Endodermal cell (in vitro differentiated cells): ENCODE measurements at regions not wholly inside any gene's neighbourhood (a gene's known extent, or its start where the extent isn't known, plus 50 kb on each side); places are given as distances from the start of the nearest gene placed in this dataset.

ENCODE experiments used
- DNase-seq: peaks from one replicate; pipeline ENCODE4 v3.0.0-alpha.2; 2017
- H3K27ac ChIP-seq: 2 replicates; pipeline ENCODE4 v1.5.1; 2013; ENCODE audit warnings: mild to moderate bottlenecking, low read depth, low read length, moderate library complexity
- H3K27me3 ChIP-seq: 2 replicates; pipeline ENCODE4 v1.6.1; 2013; ENCODE audit warnings: mild to moderate bottlenecking, low read length, moderate library complexity; ENCODE audit not compliant: insufficient read depth, control insufficient read depth, poor library complexity, severe bottlenecking
- H3K36me3 ChIP-seq: 2 replicates; pipeline ENCODE4 v1.7.0; 2013; ENCODE audit warnings: mild to moderate bottlenecking, low read length, moderate library complexity; ENCODE audit not compliant: control insufficient read depth, insufficient read depth
- H3K4me1 ChIP-seq: one replicate; pipeline ENCODE4 v1.7.0; 2013; ENCODE audit warnings: low read length; ENCODE audit not compliant: control insufficient read depth, insufficient read depth
- H3K4me3 ChIP-seq: 2 replicates; pipeline ENCODE4 v1.5.1; 2013; ENCODE audit warnings: mild to moderate bottlenecking, low read length, moderate library complexity
- H3K9ac ChIP-seq: 2 replicates; pipeline ENCODE4 v1.6.1; 2013; ENCODE audit warnings: mild to moderate bottlenecking, low read length, moderate library complexity; ENCODE audit not compliant: poor library complexity, severe bottlenecking; ENCODE audit errors: extremely low read depth
- H3K9me3 ChIP-seq: 2 replicates; pipeline ENCODE4 v1.6.1; 2013; ENCODE audit warnings: mild to moderate bottlenecking, low read length, moderate library complexity; ENCODE audit not compliant: control insufficient read depth
- H3K27ac Mint-ChIP-seq: 2 replicates; pipeline ENCODE4 v1.8.0; 2020; ENCODE audit warnings: mixed read lengths
- H3K27me3 Mint-ChIP-seq: 2 replicates; pipeline ENCODE4 v1.8.0; 2021; ENCODE audit warnings: mild to moderate bottlenecking, mixed read lengths; ENCODE audit not compliant: insufficient read depth
- H3K36me3 Mint-ChIP-seq: 2 replicates; pipeline ENCODE4 v1.8.0; 2020; ENCODE audit warnings: low read depth, mixed read lengths
- H3K4me1 Mint-ChIP-seq: 2 replicates; pipeline ENCODE4 v1.8.0; 2020; ENCODE audit warnings: mixed read lengths
- H3K4me3 Mint-ChIP-seq: 2 replicates; pipeline ENCODE4 v1.8.0; 2020; ENCODE audit warnings: mild to moderate bottlenecking, moderate library complexity, mixed read lengths
- H3K9me3 Mint-ChIP-seq: 2 replicates; pipeline ENCODE4 v1.8.0; 2020; ENCODE audit warnings: mild to moderate bottlenecking, mixed read lengths
- CTCF ChIP-seq: fragments of 200-600 bp; sonication (generic); conservative IDR thresholded peaks from 2 replicates; pipeline ENCODE4 v1.5.0; 2021; ENCODE audit warnings: antibody characterized with exemption, mild to moderate bottlenecking
- WGBS, 2 experiments: methylation state at CpG; one replicate each; pipeline versions ENCODE4 v1.1.5 to v1.1.7; 2013; ENCODE audit warnings: missing lambda C conversion rate in 2 of 2, mixed read lengths in 1 of 2; ENCODE audit not compliant: insufficient coverage in 1 of 2, insufficient read length in 1 of 2; 5-methylcytosine and 5-hydroxymethylcytosine counted together

DNA sequence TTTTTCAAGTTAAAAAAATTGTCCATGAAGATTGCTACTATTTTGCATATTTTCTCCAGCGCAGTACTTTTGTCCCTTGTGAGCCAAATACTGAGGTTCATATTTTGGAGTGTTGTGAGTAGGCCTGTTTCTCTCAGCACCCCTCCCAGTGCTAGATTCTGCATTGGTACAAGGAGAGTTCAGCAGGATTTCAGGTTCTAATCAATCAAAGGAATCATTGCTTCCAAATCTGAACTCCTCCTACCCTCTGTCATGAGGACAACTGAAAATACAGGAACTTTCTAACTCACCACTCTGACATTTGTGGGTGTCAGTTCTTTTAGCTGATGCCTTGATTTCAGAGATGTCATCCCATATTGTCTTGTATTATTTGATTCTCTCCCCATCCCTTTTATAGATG, 299.9 kb downstream of the FZD1 start:
- no peak for DNase-seq
- H3K27ac Mint-ChIP-seq, result no peak overlapping the region
- H3K4me3 Mint-ChIP-seq, result no peak overlapping the region
- Histone ChIP-seq H3K27me3 (no peaks in the 10 kb centered on the region), H3K4me1 (peaks cover 5% of the 10 kb centered on the region), H3K36me3 (no peaks in the 10 kb centered on the region), H3K27ac (no peak overlapping the region), H3K9ac (no peak overlapping the region), H3K4me3 (no peak overlapping the region), H3K9me3 (no peaks in the 10 kb centered on the region)
- TF ChIP-seq CTCF, result no peak
- H3K9me3 Mint-ChIP-seq, result no peaks in the 10 kb centered on the region
- H3K36me3 Mint-ChIP-seq, result no peaks in the 10 kb centered on the region
- peaks cover 17% of the 10 kb centered on the region for H3K4me1 Mint-ChIP-seq
- 95 to 100% methylated on average over 1 of the region's 1 CpG for WGBS, 2 experiments
- H3K27me3 Mint-ChIP-seq, result no peaks in the 10 kb centered on the region

DNA sequence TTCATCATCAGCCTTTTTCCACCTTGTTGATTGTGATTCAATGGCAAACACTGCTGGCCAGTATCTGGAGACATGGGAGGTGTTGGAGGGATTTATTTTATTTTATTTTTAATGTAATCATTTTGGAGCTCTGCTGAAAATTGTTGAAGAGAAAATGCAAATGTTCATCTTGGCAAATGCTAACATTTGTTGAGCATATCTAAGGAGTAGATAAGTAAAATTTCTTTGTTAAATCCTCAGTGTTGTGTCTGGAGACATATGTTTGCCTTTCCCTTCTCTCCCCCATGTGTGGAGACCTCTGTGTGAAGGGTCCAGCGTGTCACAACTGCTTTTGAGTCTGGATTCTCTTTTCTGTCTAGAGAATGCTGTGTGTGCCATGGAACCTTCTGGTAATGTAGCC, 300.3 kb downstream of the FZD1 start:
- Mint-ChIP-seq H3K9me3 (no peaks in the 10 kb centered on the region), H3K4me3 (no peak overlapping the region), H3K36me3 (no peaks in the 10 kb centered on the region), H3K4me1 (peaks cover 17% of the 10 kb centered on the region), H3K27ac (no peak overlapping the region), H3K27me3 (no peaks in the 10 kb centered on the region)
- TF ChIP-seq CTCF, result no peak
- no peak overlapping the region for H3K4me3 ChIP-seq
- H3K4me1 ChIP-seq, result peaks cover 5% of the 10 kb centered on the region
- H3K36me3 ChIP-seq, result no peaks in the 10 kb centered on the region
- 100% methylated on average over 1 of the region's 1 CpG; no CpG with 5 or more reads in 1 of the 2 experiments for WGBS, 2 experiments
- H3K9me3 ChIP-seq, result no peaks in the 10 kb centered on the region
- H3K9ac ChIP-seq, result no peak overlapping the region
- H3K27ac ChIP-seq, result no peak overlapping the region
- H3K27me3 ChIP-seq, result no peaks in the 10 kb centered on the region
- no peak for DNase-seq

GRCh38 chr7:91565499-91566401, 301.5 kb downstream of the FZD1 start:
- Mint-ChIP-seq H3K4me1 (peaks cover 17% of the 10 kb centered on the region), H3K27ac (peak overlapping the region; percentile 31), H3K4me3 (no peak overlapping the region), H3K27me3 (no peaks in the 10 kb centered on the region), H3K36me3 (no peaks in the 10 kb centered on the region), H3K9me3 (no peaks in the 10 kb centered on the region)
- no peak for DNase-seq
- Histone ChIP-seq H3K36me3 (no peaks in the 10 kb centered on the region), H3K27ac (peak overlapping the region; percentile 20), H3K4me1 (peaks cover 5% of the 10 kb centered on the region), H3K4me3 (no peak overlapping the region), H3K27me3 (no peaks in the 10 kb centered on the region), H3K9ac (no peak overlapping the region), H3K9me3 (no peaks in the 10 kb centered on the region)
- 72 to 84% methylated on average over 7 to 13 of the region's 13 CpGs for WGBS, 2 experiments
- no peak for TF ChIP-seq CTCF
